SH-SY5Y (cell line): ENCODE measurements at regions not wholly inside any gene's neighbourhood (a gene's known extent, or its start where the extent isn't known, plus 50 kb on each side); places are given as distances from the start of the nearest gene placed in this dataset.

Experiments used
- GATA2 ChIP-seq: IDR thresholded peaks from 2 replicates; pipeline ENCODE4 v1.6.1; 2011; ENCODE audit warnings: mild to moderate bottlenecking, low read depth, low read length
- GATA3 ChIP-seq: IDR thresholded peaks from 2 replicates; pipeline ENCODE4 v1.6.1; 2011; ENCODE audit warnings: low read depth, mild to moderate bottlenecking, low read length, moderate library complexity

- TF ChIP-seq GATA3: no peak
- TF ChIP-seq GATA2: no peak
Measured at GRCh38 chr2:198523710-198524109, 719.3 kb downstream of the PLCL1 start.
